ENCODE measurements at regions not wholly inside any gene's neighbourhood (a gene's known extent, or its start where the extent isn't known, plus 50 kb on each side); places are given as distances from the start of the nearest gene placed in this dataset.

DNA sequence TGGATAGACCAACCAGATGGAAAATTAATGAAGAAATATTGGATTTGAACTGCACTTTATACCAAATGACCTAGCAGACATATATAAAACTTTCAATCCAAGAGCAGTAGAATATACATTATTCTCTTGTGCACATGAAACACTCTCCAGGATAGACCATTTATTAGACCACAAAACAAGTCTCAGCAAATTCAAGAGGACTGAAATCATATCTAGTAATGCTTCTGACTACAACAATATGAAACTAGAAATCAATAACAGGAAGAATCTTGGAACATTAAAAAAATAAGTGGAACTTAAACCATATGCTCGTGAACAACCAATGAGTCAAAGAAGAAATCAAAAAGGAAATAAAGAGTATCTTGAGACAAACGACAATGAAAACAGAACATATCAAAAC is 150.0 kb upstream of the CD180 start:
- intact Hi-C loops (cut with micrococcal nuclease): no loop called here
- no peak overlapping the region for H3K27ac ChIP-seq (ENCODE audit: insufficient read depth, low read depth, low read length)
- H3K9me3 ChIP-seq (replicated peaks; ENCODE audit: control insufficient read depth, insufficient read depth, low read length): no peaks in the 10 kb centered on the region
- no peaks in the 10 kb centered on the region for H3K27me3 ChIP-seq (ENCODE audit: control insufficient read depth in 2 of 2, insufficient read depth in 2 of 2, low read length in 2 of 2)
- dilution Hi-C loops (cut with MboI; ENCODE audit: extremely low pct_ligation_motif_present, low sequenced_read_pairs): no loop called here
- H3K9me1 ChIP-seq (replicated peaks; ENCODE audit: control insufficient read depth, extremely low read depth, insufficient read depth, low read length): no peaks in the 10 kb centered on the region
- no peaks in the 10 kb centered on the region for H3K79me2 ChIP-seq (ENCODE audit: control insufficient read depth, insufficient read depth, low read length)
- no peaks in the 10 kb centered on the region for H4K20me1 ChIP-seq (replicated peaks; ENCODE audit: control insufficient read depth, extremely low read depth, insufficient read depth, low read length)
- H2AFZ ChIP-seq (ENCODE audit: low read depth, low read length): no peak overlapping the region
- ChIA-PET CTCF (no interaction called here), POLR2A (no interaction called here)
- BruUV-seq (replicated peaks): no TSS peak
- H3K4me3 ChIP-seq (replicated peaks in 1 of 3; ENCODE audit: insufficient read depth in 1 of 3, low read depth in 1 of 3, low read length in 3 of 3): no peak overlapping the region
- H3K4me2 ChIP-seq (ENCODE audit: insufficient read depth, low read length): no peak overlapping the region
- H3K36me3 ChIP-seq (ENCODE audit: control insufficient read depth in 2 of 2, extremely low read depth in 1 of 2, insufficient read depth in 2 of 2, low read length in 2 of 2): no peaks in the 10 kb centered on the region
- no peak overlapping the region for H3K9ac ChIP-seq (replicated peaks; ENCODE audit: extremely low read depth, insufficient read depth, low read length)
- FAIRE-seq (no peak), DNase-seq (ENCODE audit: low read depth, low spot score) (no peak)
- TF ChIP-seq POLR2AphosphoS5 (IDR thresholded peaks at IDR 0.05; ENCODE audit: insufficient read depth, low read depth, low read length): no peak
- TF ChIP-seq JUN (IDR thresholded peaks at IDR 0.05; ENCODE audit: borderline replicate concordance, insufficient read depth, insufficient read length, low read depth): no peak
- TF ChIP-seq, protein P1, sequence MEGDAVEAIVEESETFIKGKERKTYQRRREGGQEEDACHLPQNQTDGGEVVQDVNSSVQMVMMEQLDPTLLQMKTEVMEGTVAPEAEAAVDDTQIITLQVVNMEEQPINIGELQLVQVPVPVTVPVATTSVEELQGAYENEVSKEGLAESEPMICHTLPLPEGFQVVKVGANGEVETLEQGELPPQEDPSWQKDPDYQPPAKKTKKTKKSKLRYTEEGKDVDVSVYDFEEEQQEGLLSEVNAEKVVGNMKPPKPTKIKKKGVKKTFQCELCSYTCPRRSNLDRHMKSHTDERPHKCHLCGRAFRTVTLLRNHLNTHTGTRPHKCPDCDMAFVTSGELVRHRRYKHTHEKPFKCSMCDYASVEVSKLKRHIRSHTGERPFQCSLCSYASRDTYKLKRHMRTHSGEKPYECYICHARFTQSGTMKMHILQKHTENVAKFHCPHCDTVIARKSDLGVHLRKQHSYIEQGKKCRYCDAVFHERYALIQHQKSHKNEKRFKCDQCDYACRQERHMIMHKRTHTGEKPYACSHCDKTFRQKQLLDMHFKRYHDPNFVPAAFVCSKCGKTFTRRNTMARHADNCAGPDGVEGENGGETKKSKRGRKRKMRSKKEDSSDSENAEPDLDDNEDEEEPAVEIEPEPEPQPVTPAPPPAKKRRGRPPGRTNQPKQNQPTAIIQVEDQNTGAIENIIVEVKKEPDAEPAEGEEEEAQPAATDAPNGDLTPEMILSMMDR (IDR thresholded peaks at IDR 0.05; ENCODE audit: extremely low read depth in 1 of 2, insufficient read depth in 1 of 2, low read depth in 1 of 2, low read length in 2 of 2): no peak
- TF ChIP-seq EZH2 (IDR thresholded peaks at IDR 0.05; ENCODE audit: borderline replicate concordance, low read depth, low read length, severe bottlenecking): no peak
- no peak for TF ChIP-seq POLR2A (IDR thresholded peaks at IDR 0.05; ENCODE audit: low read depth, low read length)
- TF ChIP-seq FOS (IDR thresholded peaks at IDR 0.05; ENCODE audit: borderline replicate concordance, insufficient read depth, low read length): no peak
- TF ChIP-seq MYC (IDR thresholded peaks at IDR 0.05; ENCODE audit: low read depth, low read length): no peak
- no peak for TF ChIP-seq GATA2 (IDR thresholded peaks at IDR 0.05; ENCODE audit: insufficient read depth, insufficient read length, low read depth, low read length)
- TF ChIP-seq, protein P2, sequence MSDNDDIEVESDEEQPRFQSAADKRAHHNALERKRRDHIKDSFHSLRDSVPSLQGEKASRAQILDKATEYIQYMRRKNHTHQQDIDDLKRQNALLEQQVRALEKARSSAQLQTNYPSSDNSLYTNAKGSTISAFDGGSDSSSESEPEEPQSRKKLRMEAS (IDR thresholded peaks at IDR 0.05; ENCODE audit: insufficient read depth, insufficient read length): no peak
- no peaks in the 10 kb centered on the region for H3K4me1 ChIP-seq (ENCODE audit: control insufficient read depth, extremely low read depth, insufficient read depth, low read length)

Data from endothelial cell of umbilical vein (primary cell).